ENCODE measurements at regions not wholly inside any gene's neighbourhood (a gene's known extent, or its start where the extent isn't known, plus 50 kb on each side); places are given as distances from the start of the nearest gene placed in this dataset.

GRCh38 chr6:165082636-165083035 is 226.8 kb downstream of the C6orf118 start:
- no peak for DNase-seq (ENCODE audit: low spot score)

- DNase-seq (ENCODE audit: low spot score) = no peak
These were observed 227.4 kb downstream of the C6orf118 start for GRCh38 chr6:165081944-165082532.

GRCh38 chr6:165077876-165078275 is 231.5 kb downstream of the C6orf118 start:
- DNase-seq (ENCODE audit: low spot score) = no peak

DNA sequence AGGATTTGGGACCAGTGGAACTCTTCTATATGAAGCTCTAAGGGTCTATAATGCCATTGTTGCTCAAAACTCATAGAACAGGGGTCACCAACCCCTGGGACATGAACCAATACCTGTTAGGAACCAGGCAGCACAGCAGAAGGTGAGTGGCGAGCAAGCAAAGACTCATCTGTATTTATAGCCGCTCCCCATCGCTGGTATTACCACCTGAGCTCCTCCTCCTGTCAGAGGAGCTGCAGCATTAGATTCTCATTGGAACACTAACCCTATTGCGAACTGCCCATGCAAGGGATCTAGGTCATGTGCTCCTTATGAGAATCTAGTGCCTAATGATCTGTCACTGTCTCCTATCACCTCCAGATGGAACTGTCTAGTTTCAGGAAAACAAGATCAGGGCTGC is 237.5 kb downstream of the C6orf118 start:
- DNase-seq (ENCODE audit: low spot score) = no peak

DNA sequence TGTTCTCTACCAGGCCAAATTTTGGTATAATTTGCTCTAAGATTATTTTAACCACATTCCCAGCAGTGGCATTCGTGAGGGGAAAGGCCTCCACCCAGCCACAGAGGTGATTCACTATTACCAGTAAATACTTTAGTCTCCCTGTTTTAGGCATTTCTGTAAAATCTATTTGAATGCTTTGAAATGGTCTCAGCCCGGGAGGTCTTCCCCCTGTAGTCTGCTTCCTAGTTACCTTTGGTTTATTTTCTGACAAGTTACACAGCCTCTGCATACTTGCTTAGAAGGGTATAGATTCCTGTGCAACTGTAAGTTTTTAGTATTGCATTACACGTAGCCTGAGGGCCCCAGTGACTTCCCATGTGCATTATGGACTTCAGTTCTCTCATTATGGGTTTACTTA is 248.7 kb downstream of the C6orf118 start:
- DNase-seq (ENCODE audit: low spot score) = peak; percentile 5

- peak; percentile 2 for DNase-seq (ENCODE audit: low spot score)
These were observed 250.4 kb downstream of the C6orf118 start for GRCh38 chr6:165059032-165059431.

- no peak for DNase-seq (ENCODE audit: low spot score)
These were observed 253.1 kb downstream of the C6orf118 start for GRCh38 chr6:165056292-165056691.

- no peak for DNase-seq (ENCODE audit: low spot score)
These were observed 254.2 kb downstream of the C6orf118 start for GRCh38 chr6:165055231-165055630.

DNA sequence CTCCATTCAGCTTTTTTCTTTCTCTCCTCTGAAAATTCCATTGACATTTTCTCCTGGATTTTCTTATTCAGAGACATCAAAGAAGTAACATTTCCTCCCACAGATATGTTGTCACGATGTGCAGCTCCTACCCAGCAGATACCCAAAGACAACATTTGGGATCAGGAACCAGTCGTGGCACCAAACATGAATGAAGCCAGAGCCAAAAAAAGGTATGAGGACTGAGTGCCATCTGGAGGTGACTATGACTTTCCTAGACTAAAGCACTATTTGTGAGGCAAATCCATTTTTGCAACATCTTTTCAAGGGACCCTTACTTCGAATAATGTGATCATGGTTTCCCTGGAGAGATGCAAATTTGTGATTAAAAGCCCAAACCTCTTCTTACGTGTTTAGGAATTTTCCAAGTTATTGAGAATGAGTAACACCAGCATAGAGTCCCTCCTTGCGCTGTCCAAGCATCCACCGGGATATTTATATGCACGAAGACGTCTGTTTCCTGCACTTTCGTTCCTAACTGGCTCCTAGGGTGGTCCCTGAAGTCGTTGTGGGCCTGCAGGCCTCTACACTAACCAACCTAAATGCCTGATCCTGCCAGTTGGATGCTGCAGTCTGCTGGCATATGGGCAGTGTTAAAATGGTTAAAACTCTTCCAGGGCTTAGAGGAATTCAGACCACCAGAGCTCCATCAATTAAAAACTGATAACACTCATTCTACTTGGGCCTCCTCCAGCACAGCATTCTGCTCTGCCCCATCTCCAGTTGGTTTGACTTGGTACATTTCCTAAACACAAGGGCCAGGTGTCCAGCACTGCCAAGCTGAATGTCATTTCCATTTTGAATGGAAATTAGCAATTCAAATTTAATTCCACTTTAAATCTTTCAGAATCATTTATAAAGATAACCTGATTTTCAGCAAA is 256.6 kb downstream of the C6orf118 start:
- no peak for DNase-seq (ENCODE audit: low spot score)

DNA sequence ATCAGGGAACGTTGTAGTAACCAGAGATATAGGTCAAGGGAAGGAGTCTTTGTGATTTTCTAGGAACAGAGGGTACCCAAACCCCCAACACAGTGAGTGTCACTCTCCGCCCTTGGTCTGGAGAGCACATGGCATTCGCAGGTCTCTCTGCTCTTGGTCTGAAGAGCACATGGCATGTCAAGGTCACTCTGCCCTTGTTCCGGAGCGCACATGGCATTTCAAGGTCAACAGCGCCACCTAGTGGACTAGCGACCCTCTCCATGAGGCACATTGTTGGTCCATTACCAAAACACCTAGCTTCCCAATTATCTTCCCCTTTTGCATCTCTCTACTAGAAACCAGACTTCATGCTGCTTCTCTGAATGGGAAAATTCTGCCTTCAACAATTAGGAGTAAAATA is 260.0 kb downstream of the C6orf118 start:
- DNase-seq (ENCODE audit: low spot score) = no peak

- DNase-seq (ENCODE audit: low spot score) = no peak
These were observed 261.5 kb downstream of the C6orf118 start for GRCh38 chr6:165047952-165048351.

DNA sequence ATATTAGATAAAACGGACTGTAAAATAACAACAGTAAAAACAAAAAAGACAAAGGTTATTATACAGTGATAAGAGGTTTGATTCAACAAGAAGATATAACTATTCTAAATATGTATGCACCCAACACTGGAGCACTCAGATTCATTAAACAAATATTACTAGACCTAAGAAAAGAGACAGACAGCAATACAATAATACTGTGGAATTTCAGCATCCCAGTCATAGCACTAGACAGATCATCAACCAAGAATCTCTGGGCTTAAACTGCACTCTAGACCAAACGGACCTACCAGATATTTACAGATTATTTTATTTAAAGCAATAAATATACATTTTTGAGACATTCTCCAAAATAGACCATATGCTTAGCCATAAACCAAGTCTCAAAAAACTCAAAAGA is 263.8 kb downstream of the C6orf118 start:
- DNase-seq (ENCODE audit: low spot score) = no peak

GRCh38 chr6:165042912-165043311 is 266.5 kb downstream of the C6orf118 start:
- no peak for DNase-seq (ENCODE audit: low spot score)

- no peak for DNase-seq (ENCODE audit: low spot score)
These were observed 269.0 kb downstream of the C6orf118 start for GRCh38 chr6:165040440-165040839.

DNA sequence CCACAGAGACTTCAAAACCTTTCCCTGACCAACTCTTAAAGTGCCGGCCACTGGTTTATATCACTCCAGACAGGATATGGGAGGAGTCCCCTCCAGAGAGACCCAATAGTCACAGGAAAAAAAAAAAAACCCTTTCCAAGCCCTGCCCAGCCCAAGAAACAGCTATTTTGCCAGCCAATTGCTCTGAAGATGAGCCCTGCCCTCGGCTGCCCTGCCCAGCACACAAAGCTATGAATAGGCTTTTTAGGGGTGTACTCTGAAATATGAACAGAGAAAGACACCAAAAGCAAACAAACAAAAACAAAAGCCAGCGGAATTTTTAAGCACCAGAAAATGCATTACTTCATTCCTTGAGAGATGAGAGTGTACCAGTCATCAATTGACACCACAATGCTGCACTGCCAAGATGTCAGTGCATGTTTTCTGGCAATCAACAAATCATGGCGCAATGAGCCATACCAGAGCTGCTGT is 275.1 kb downstream of the C6orf118 start:
- DNase-seq (ENCODE audit: low spot score) = no peak

- DNase-seq (ENCODE audit: low spot score) = no peak
These were observed 277.9 kb downstream of the C6orf118 start for GRCh38 chr6:165031502-165031901.

GRCh38 chr6:165025040-165025439 is 284.4 kb downstream of the C6orf118 start:
- DNase-seq (ENCODE audit: low spot score) = no peak

GRCh38 chr6:165019681-165020080 is 289.7 kb downstream of the C6orf118 start:
- DNase-seq (ENCODE audit: low spot score) = no peak

- DNase-seq (ENCODE audit: low spot score) = no peak
These were observed 293.7 kb downstream of the C6orf118 start for GRCh38 chr6:165015676-165016075.

DNA sequence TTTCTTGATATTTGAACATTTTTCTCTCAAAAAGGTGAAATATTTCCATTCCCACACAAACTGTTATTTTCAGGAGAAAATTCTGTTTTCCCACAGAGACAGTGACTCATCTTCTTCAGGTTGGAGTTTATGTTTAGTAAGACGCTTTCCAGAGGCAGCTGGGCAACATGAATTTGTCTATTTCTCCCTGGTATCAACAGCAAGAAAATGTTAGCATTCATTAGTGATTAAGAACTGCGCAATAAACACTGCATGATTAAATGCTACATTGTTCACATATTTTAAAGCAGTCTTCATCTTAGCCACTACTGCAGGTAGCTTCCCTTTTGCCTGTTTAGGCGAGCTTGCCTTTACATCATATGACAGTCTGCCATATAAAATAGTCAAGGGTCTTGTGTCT is 295.7 kb downstream of the C6orf118 start:
- no peak for DNase-seq (ENCODE audit: low spot score)

GRCh38 chr6:165012183-165012582 is 297.2 kb downstream of the C6orf118 start:
- DNase-seq (ENCODE audit: low spot score) = no peak

- DNase-seq (ENCODE audit: low spot score) = no peak
These were observed 298.6 kb downstream of the C6orf118 start for GRCh38 chr6:165010556-165011535.
